Muscle of leg (tissue), 3 donors: ENCODE measurements at regions not wholly inside any gene's neighbourhood (a gene's known extent, or its start where the extent isn't known, plus 50 kb on each side); places are given as distances from the start of the nearest gene placed in this dataset.
A peak's percentile ranks its signal among the peaks of the same experiment; 100 is the strongest.

Source experiments
- DNase-seq: peaks from one replicate; pipeline ENCODE4 v3.0.0; 2013
- H3K27ac ChIP-seq: one replicate; pipeline ENCODE4 v1.5.1; 2013; ENCODE audit warnings: mild to moderate bottlenecking, low read length, control low read depth
- H3K27me3 ChIP-seq: one replicate; pipeline ENCODE4 v1.6.1; 2013; ENCODE audit warnings: low read length; ENCODE audit not compliant: control insufficient read depth, insufficient read depth
- H3K36me3 ChIP-seq: one replicate; pipeline ENCODE4 v1.6.1; 2013; ENCODE audit warnings: low read length; ENCODE audit not compliant: control insufficient read depth, insufficient read depth
- H3K4me1 ChIP-seq: one replicate; pipeline ENCODE4 v1.6.1; 2013; ENCODE audit warnings: low read length; ENCODE audit not compliant: control insufficient read depth, insufficient read depth
- H3K4me3 ChIP-seq: one replicate; pipeline ENCODE4 v1.5.1; 2013; ENCODE audit warnings: low read length, control low read depth
- H3K9me3 ChIP-seq: replicated peaks from 2 replicates; pipeline ENCODE4 v1.6.1; 2013; ENCODE audit warnings: low read depth, low read length; ENCODE audit not compliant: control insufficient read depth
- whole genome bisulfite sequencing: methylation state at CpG from one replicate; pipeline ENCODE4 v1.1.5; 2013; ENCODE audit warnings: missing lambda C conversion rate; ENCODE audit not compliant: insufficient coverage; 5-methylcytosine and 5-hydroxymethylcytosine counted together

DNA sequence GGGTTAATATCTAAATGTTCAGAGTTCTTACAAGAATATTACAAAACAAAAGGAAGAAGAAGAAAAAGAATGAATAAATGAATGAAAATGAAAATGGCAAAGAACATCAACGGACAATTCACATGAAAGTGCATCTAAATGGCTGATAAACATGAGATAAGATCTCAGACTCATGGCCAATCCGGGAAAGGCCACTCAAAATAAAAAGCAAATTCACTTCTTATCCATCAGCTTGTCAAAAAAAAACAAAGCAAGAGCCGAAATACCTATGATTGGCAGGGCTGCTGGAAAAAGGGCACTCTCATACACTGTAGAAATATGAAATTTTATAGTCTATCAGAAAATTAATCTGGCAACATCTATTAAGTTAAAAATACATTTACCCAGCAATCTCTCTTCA, 103.6 kb upstream of the EDEM3 start:
- no peak overlapping the region for H3K4me3 ChIP-seq
- no CpG with 5 or more reads among the region's 3 CpGs for WGBS
- peaks cover 8% of the 10 kb centered on the region for H3K4me1 ChIP-seq
- H3K36me3 ChIP-seq: no peaks in the 10 kb centered on the region
- DNase-seq: no peak
- H3K9me3 ChIP-seq: no peaks in the 10 kb centered on the region
- no peak overlapping the region for H3K27ac ChIP-seq
- no peaks in the 10 kb centered on the region for H3K27me3 ChIP-seq

GRCh38 chr1:184854496-184855140, 100.0 kb upstream of the EDEM3 start:
- no peak overlapping the region for H3K27ac ChIP-seq
- peak; percentile 33 for DNase-seq
- WGBS: no CpG with 5 or more reads among the region's 1 CpG
- no peak overlapping the region for H3K4me3 ChIP-seq
- H3K36me3 ChIP-seq: peaks cover 2% of the 10 kb centered on the region
- no peaks in the 10 kb centered on the region for H3K27me3 ChIP-seq
- H3K4me1 ChIP-seq: peaks cover 4% of the 10 kb centered on the region
- no peaks in the 10 kb centered on the region for H3K9me3 ChIP-seq

DNA sequence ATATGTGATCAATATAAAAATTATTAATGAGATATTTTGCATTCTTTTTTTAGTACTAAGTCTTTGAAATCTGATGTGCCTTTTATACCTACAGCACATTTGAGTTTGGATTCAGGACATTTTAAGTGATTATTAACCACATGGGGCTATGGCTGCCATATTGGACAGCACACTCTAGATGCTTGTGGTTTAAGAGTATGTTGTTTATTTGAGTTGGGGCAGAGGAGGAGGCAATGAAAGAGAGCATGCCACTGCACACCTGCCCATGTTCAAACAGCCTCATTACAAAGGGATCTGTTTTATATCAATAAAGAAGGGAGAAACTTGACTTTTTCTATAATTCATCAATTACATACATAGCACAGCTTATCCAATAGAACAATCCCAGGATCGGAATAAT, 99.4 kb upstream of the EDEM3 start:
- no CpG with 5 or more reads among the region's 1 CpG for WGBS
- Histone ChIP-seq H3K36me3 (peaks cover 2% of the 10 kb centered on the region), H3K4me3 (no peak overlapping the region), H3K4me1 (no peaks in the 10 kb centered on the region), H3K27me3 (no peaks in the 10 kb centered on the region), H3K9me3 (no peaks in the 10 kb centered on the region), H3K27ac (no peak overlapping the region)
- DNase-seq: no peak

- H3K4me3 ChIP-seq: no peak overlapping the region
- H3K9me3 ChIP-seq: no peaks in the 10 kb centered on the region
- H3K27me3 ChIP-seq: no peaks in the 10 kb centered on the region
- 92% methylated on average over 5 of the region's 14 CpGs for WGBS
- peaks cover 2% of the 10 kb centered on the region for H3K36me3 ChIP-seq
- no peak for DNase-seq
- H3K4me1 ChIP-seq: no peaks in the 10 kb centered on the region
- H3K27ac ChIP-seq: no peak overlapping the region
These were observed 97.4 kb upstream of the EDEM3 start for GRCh38 chr1:184851822-184852746.

DNA sequence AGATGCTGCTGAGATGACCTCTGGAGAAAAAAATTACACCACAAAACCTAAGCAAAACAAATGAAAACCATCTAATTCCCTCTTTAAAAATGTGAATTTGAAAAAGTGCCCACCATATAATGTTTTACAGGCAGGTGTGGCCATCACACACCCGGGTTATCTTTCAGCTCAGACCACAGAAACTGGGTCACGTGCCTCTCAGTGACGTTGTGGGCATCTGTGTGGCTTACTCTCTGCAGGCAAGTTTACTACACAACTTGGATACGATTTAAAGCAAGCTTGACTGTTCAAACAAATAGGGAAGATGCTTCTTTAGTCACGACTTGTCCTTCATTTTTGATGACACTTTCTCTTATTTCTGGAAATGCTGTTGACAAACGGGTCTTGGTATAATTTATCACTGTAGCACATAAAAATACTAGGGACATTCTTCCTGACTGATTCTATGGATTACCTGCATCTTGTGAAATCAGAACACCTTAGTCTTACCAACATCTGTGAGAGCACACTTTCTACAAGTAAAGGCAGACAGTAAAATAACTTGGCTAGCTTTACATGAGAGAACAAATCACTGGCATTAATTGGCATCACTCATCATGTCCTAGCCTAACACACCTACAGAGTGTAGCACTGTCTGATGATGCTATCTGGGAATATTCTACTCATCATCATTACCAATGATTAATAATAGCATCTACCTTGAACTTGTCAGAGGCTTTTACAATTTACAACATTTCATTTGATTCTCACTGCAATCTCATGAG, 89.3 kb upstream of the EDEM3 start:
- DNase-seq: no peak
- Histone ChIP-seq H3K36me3 (no peaks in the 10 kb centered on the region), H3K27ac (no peak overlapping the region), H3K4me3 (no peak overlapping the region), H3K9me3 (no peaks in the 10 kb centered on the region), H3K4me1 (peaks cover 1% of the 10 kb centered on the region), H3K27me3 (no peaks in the 10 kb centered on the region)
- WGBS: 64% methylated on average over 5 of the region's 6 CpGs

DNA sequence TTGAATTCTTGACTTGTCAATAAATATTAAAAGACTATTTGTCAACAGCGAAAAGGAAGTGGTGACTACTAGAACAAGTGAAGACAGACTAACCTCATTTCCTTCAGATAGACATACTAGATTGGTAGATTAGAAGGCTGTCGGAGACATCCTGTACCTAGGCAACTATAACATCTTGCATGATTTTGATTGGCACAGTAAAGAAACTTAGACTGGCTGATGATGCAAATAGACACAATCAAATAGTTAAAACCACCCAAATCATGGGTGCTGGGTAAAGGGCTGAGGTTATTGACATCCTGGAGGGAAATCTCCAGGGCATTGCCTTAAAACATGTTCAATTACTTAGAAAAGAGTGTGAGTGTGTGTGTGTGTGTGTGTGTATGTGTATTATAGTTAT, 85.9 kb upstream of the EDEM3 start:
- no peak for DNase-seq
- peaks cover 23% of the 10 kb centered on the region for H3K4me1 ChIP-seq
- no peaks in the 10 kb centered on the region for H3K36me3 ChIP-seq
- H3K27ac ChIP-seq: no peak overlapping the region
- no peaks in the 10 kb centered on the region for H3K27me3 ChIP-seq
- no peaks in the 10 kb centered on the region for H3K9me3 ChIP-seq
- no CpG with 5 or more reads among the region's 2 CpGs for WGBS
- no peak overlapping the region for H3K4me3 ChIP-seq

- Histone ChIP-seq H3K4me1 (peaks cover 23% of the 10 kb centered on the region), H3K27me3 (no peaks in the 10 kb centered on the region), H3K9me3 (no peaks in the 10 kb centered on the region), H3K4me3 (no peak overlapping the region), H3K27ac (peak overlapping the region; percentile 84), H3K36me3 (no peaks in the 10 kb centered on the region)
- DNase-seq: peak; percentile 99
- 0% methylated on average over 1 of the region's 2 CpGs for WGBS
These were observed 83.9 kb upstream of the EDEM3 start for GRCh38 chr1:184838504-184838951.

DNA sequence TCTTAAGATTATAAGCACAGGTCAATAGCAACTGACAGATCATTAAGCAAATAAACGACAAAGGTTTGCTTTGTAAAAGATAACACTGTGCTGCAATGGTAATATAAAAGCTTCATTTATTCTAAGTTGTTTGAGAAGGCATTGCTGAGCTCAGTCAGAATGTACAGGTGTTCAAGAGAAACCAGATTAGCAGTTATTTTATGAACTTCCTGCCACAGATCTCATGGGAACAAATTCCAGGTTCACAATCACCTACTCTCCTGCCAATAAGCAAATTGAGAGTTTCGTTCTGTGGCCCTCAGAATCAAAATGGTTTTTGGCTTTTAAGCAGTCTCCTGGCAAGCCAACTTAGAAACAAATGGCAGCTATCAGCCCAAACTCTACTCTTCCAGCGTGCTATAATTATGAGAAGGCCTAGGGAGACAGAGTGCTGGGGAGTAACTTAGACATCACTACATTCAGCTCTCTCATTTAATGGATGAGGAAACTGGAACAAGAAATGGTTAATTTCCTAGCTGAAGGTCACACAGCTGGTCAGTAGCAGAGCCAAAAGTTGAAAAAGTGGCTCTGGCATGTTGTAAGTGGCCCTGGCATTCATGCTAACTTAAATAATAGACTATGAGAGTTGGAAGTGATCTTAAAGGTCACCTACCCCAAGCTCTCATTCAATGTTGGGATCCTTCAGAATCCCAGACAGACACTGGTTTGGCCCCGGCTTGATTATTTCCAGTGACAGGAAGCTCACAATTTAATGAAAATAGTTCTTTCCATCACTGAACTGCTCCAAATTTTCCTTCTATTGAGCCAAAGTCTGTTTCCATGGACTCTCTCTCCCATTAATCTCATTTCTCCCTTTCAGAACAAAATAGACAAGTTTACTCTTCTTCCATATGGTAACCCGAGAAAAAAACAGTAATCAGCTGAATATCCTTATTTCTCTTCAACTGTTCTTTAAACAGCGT, 82.6 kb upstream of the EDEM3 start:
- no peaks in the 10 kb centered on the region for H3K36me3 ChIP-seq
- WGBS: 16% methylated on average over 4 of the region's 6 CpGs
- H3K4me3 ChIP-seq: no peak overlapping the region
- no peaks in the 10 kb centered on the region for H3K27me3 ChIP-seq
- peak overlapping the region; percentile 84 for H3K27ac ChIP-seq
- no peaks in the 10 kb centered on the region for H3K9me3 ChIP-seq
- peak; percentile 96 for DNase-seq
- H3K4me1 ChIP-seq: peaks cover 23% of the 10 kb centered on the region

GRCh38 chr1:184836141-184836540, 81.5 kb upstream of the EDEM3 start:
- Histone ChIP-seq H3K9me3 (no peaks in the 10 kb centered on the region), H3K27ac (peak overlapping the region; percentile 84), H3K4me1 (peaks cover 23% of the 10 kb centered on the region), H3K4me3 (no peak overlapping the region), H3K36me3 (no peaks in the 10 kb centered on the region), H3K27me3 (no peaks in the 10 kb centered on the region)
- WGBS: 40% methylated on average over 1 of the region's 1 CpG
- DNase-seq: peak; percentile 92
